IMR-90 (cell line): ENCODE measurements at regions not wholly inside any gene's neighbourhood (a gene's known extent, or its start where the extent isn't known, plus 50 kb on each side); places are given as distances from the start of the nearest gene placed in this dataset.

Source experiments
- ATAC-seq: fragments of 200-7000 bp; cut with Tn5 transposase; 2 replicates; pipeline ENCODE4 v1.9.1; 2020; ENCODE audit warnings: low read depth, mild to moderate bottlenecking, moderate library complexity
- BruUV-seq: library from RNA; stranded (reverse); fragments of 400-500 nt; replicated peaks from 2 replicates; lab custom pipeline; 2021; lab: Mats Ljungman, UMichigan
- CTCF ChIA-PET: fragments of 300-600 bp; formaldehyde crosslinking; extraction: SDS; loops from one replicate; lab custom pipeline; 2021; ENCODE audit warnings: antibody characterized with exemption; lab: Yijun Ruan, JAX
- POLR2A ChIA-PET: fragments of 300-600 bp; sonication (Branson Sonifier 250); formaldehyde crosslinking; loops from one replicate; lab custom pipeline; 2022; ENCODE audit warnings: antibody characterized with exemption; ENCODE audit not compliant: unreplicated experiment; lab: Charles Lee
- DNase-seq: peaks from one replicate; pipeline ENCODE4 v3.0.0; 2013
- H2AFZ ChIP-seq: replicated peaks from 2 replicates; pipeline ENCODE3; 2013; ENCODE audit warnings: low read length, mild to moderate bottlenecking; ENCODE audit not compliant: poor library complexity
- H2AK5ac ChIP-seq: 2 replicates; pipeline ENCODE4 v1.6.1; 2013; ENCODE audit warnings: low read depth, low read length, inconsistent platforms
- H2AK9ac ChIP-seq: replicated peaks from 2 replicates; pipeline ENCODE3; 2013; ENCODE audit warnings: mild to moderate bottlenecking, low read depth, low read length, moderate library complexity; ENCODE audit not compliant: poor library complexity
- H2BK120ac ChIP-seq: 2 replicates; pipeline ENCODE4 v1.6.1; 2013; ENCODE audit warnings: low read depth, low read length, inconsistent platforms
- H2BK15ac ChIP-seq: 3 replicates; pipeline ENCODE4 v1.6.1; 2013; ENCODE audit warnings: low read depth, low read length, inconsistent platforms
- H2BK20ac ChIP-seq: 2 replicates; pipeline ENCODE4 v1.6.1; 2013; ENCODE audit warnings: low read depth, mild to moderate bottlenecking, inconsistent platforms, low read length, moderate library complexity
- H2BK5ac ChIP-seq: 2 replicates; pipeline ENCODE4 v1.6.1; 2013; ENCODE audit warnings: mild to moderate bottlenecking, low read depth, low read length, inconsistent platforms; ENCODE audit not compliant: poor library complexity, severe bottlenecking
- H3K14ac ChIP-seq: replicated peaks from 2 replicates; pipeline ENCODE4 v1.6.1; 2013; ENCODE audit warnings: low read depth, low read length, inconsistent platforms
- H3K18ac ChIP-seq: 2 replicates; pipeline ENCODE4 v1.6.1; 2013; ENCODE audit warnings: low read depth, low read length, control low read depth
- H3K23ac ChIP-seq: 2 replicates; pipeline ENCODE4 v1.6.1; 2013; ENCODE audit warnings: low read depth, low read length, inconsistent platforms
- H3K27ac ChIP-seq: 2 replicates; pipeline ENCODE4 v1.5.1; 2013; ENCODE audit warnings: mild to moderate bottlenecking, control low read depth, low read length; ENCODE audit not compliant: insufficient read depth
- H3K27me3 ChIP-seq: 2 replicates; pipeline ENCODE4 v1.6.1; 2013; ENCODE audit warnings: low read length; ENCODE audit not compliant: control insufficient read depth, insufficient read depth
- H3K36me3 ChIP-seq: 2 replicates; pipeline ENCODE4 v1.6.1; 2013; ENCODE audit warnings: low read length, mixed read lengths; ENCODE audit not compliant: control insufficient read depth, insufficient read depth
- H3K4ac ChIP-seq: 2 replicates; pipeline ENCODE4 v1.6.1; 2013; ENCODE audit warnings: low read depth, low read length, inconsistent platforms
- H3K4me1 ChIP-seq: 2 replicates; pipeline ENCODE4 v1.6.1; 2013; ENCODE audit warnings: low read length, mixed read lengths; ENCODE audit not compliant: control insufficient read depth, insufficient read depth
- H3K4me2 ChIP-seq: 2 replicates; pipeline ENCODE4 v1.6.1; 2013; ENCODE audit warnings: low read depth, mild to moderate bottlenecking, control low read depth, low read length, moderate library complexity
- H3K4me3 ChIP-seq: 2 replicates; pipeline ENCODE4 v1.5.1; 2013; ENCODE audit warnings: low read depth, mild to moderate bottlenecking, control low read depth, low read length, moderate library complexity; ENCODE audit not compliant: insufficient read depth
- H3K56ac ChIP-seq: 2 replicates; pipeline ENCODE4 v1.6.1; 2013; ENCODE audit warnings: low read length, inconsistent platforms; ENCODE audit not compliant: insufficient read depth; ENCODE audit errors: extremely low read depth
- H3K79me1 ChIP-seq, 2 experiments: 2 replicates each; pipeline ENCODE4 v1.6.1; 2013; ENCODE audit warnings: low read length in 2 of 2, inconsistent platforms in 1 of 2, low read depth in 1 of 2
- H3K9ac ChIP-seq: 2 replicates; pipeline ENCODE4 v1.6.1; 2013; ENCODE audit warnings: low read depth, low read length, control low read depth
- H3K9me1 ChIP-seq: 2 replicates; pipeline ENCODE4 v1.6.1; 2013; ENCODE audit warnings: low read length, inconsistent platforms; ENCODE audit not compliant: insufficient read depth
- H3K9me3 ChIP-seq: 2 replicates; pipeline ENCODE4 v1.6.1; 2013; ENCODE audit warnings: low read length; ENCODE audit not compliant: control insufficient read depth, insufficient read depth
- H4K20me1 ChIP-seq: 2 replicates; pipeline ENCODE4 v1.6.1; 2013; ENCODE audit warnings: low read length, inconsistent platforms; ENCODE audit not compliant: insufficient read depth
- H4K5ac ChIP-seq: 2 replicates; pipeline ENCODE4 v1.6.1; 2013; ENCODE audit warnings: mild to moderate bottlenecking, low read depth, low read length, control low read depth
- H4K8ac ChIP-seq, 2 experiments: 2 replicates each; pipeline ENCODE4 v1.6.1; 2013; ENCODE audit warnings: low read depth in 2 of 2, low read length in 2 of 2, control low read depth in 1 of 2, inconsistent platforms in 1 of 2
- H4K91ac ChIP-seq: 2 replicates; pipeline ENCODE4 v1.6.1; 2013; ENCODE audit warnings: low read depth, low read length, inconsistent platforms; ENCODE audit not compliant: insufficient read depth
- BHLHE40 ChIP-seq: fragments of 150-350 bp; IDR thresholded peaks from 2 replicates; pipeline ENCODE4 v1.6.1; 2016; ENCODE audit warnings: mild to moderate bottlenecking, low read depth, low read length
- CEBPB ChIP-seq: IDR thresholded peaks from 2 replicates; pipeline ENCODE4 v1.6.1; 2012; ENCODE audit warnings: low read depth, low read length, improper control_type of control experiment
- CHD1 ChIP-seq: IDR thresholded peaks from 2 replicates; pipeline ENCODE4 v1.6.1; 2012; ENCODE audit warnings: low read depth, low read length, improper control_type of control experiment
- ELK1 ChIP-seq: fragments of 150-350 bp; IDR thresholded peaks from 2 replicates; pipeline ENCODE4 v1.6.1; 2016; ENCODE audit warnings: low read depth, mild to moderate bottlenecking, low read length, moderate library complexity, borderline replicate concordance
- FOS ChIP-seq: fragments of 150-350 bp; IDR thresholded peaks from 2 replicates; pipeline ENCODE4 v1.6.1; 2016; ENCODE audit warnings: low read depth, low read length
- MAFK ChIP-seq: IDR thresholded peaks from 2 replicates; pipeline ENCODE4 v1.6.1; 2012; ENCODE audit warnings: low read depth, low read length, improper control_type of control experiment
- MAZ ChIP-seq: IDR thresholded peaks from 2 replicates; pipeline ENCODE4 v1.6.1; 2012; ENCODE audit warnings: low read depth, mild to moderate bottlenecking, low read length, improper control_type of control experiment, moderate library complexity, borderline replicate concordance
- MXI1 ChIP-seq: IDR thresholded peaks from 2 replicates; pipeline ENCODE4 v1.6.1; 2012; ENCODE audit warnings: low read depth, mild to moderate bottlenecking, low read length, moderate library complexity, borderline replicate concordance
- NFE2L2 ChIP-seq: fragments of 150-350 bp; IDR thresholded peaks from 2 replicates; pipeline ENCODE4 v1.6.1; 2016; ENCODE audit warnings: low read depth, mild to moderate bottlenecking, low read length
- POLR2A ChIP-seq: IDR thresholded peaks from 2 replicates; pipeline ENCODE4 v1.6.1; 2012; ENCODE audit warnings: mild to moderate bottlenecking, low read depth, low read length
- RAD21 ChIP-seq: IDR thresholded peaks from 2 replicates; pipeline ENCODE4 v1.6.1; 2012; ENCODE audit warnings: low read length, improper control_type of control experiment
- RCOR1 ChIP-seq: IDR thresholded peaks from 2 replicates; pipeline ENCODE4 v1.6.1; 2012; ENCODE audit warnings: mild to moderate bottlenecking, low read length, improper control_type of control experiment; ENCODE audit not compliant: insufficient replicate concordance
- RFX5 ChIP-seq: IDR thresholded peaks from 2 replicates; pipeline ENCODE4 v1.8.0; 2012; ENCODE audit warnings: low read depth, mild to moderate bottlenecking, low read length, moderate library complexity
- SMC3 ChIP-seq: fragments of 150-350 bp; IDR thresholded peaks from 2 replicates; pipeline ENCODE4 v1.6.1; 2016; ENCODE audit warnings: low read depth, mild to moderate bottlenecking, antibody characterized with exemption, low read length, moderate library complexity
- USF2 ChIP-seq: fragments of 150-350 bp; IDR thresholded peaks from 2 replicates; pipeline ENCODE4 v1.6.1; 2017; ENCODE audit warnings: mild to moderate bottlenecking, antibody characterized with exemption, low read length, low read depth
- WGBS, 2 experiments: methylation state at CpG; one replicate each; pipeline versions ENCODE4 v1.1.5 to v1.1.7; 2013; ENCODE audit warnings: missing lambda C conversion rate in 2 of 2; ENCODE audit not compliant: insufficient read length in 1 of 2; ENCODE audit errors: extremely low coverage in 2 of 2; 5-methylcytosine and 5-hydroxymethylcytosine counted together
- dilution Hi-C: fragments of 300-500 bp; cut with HindIII; formaldehyde crosslinking; loops from one replicate; pipeline ENCODE4 v1.14.3; 2018; ENCODE audit warnings: low sequenced_read_pairs; ENCODE audit not compliant: unreplicated experiment
- in situ Hi-C: fragments of 300-500 bp; cut with MboI; formaldehyde crosslinking; loops from 3 replicates; pipeline ENCODE4 v1.14.3; 2019; ENCODE audit warnings: low sequenced_read_pairs, inconsistent platforms, mixed read lengths
- intact Hi-C: fragments of 100-400 bp; cut with micrococcal nuclease; formaldehyde crosslinking; loops from 2 replicates; pipeline ENCODE4 v1.10.0; 2022
- TF ChIP-seq, protein P1 (sequence below): conservative IDR thresholded peaks from 2 replicates; pipeline ENCODE4 v1.5.1; 2012; ENCODE audit warnings: mild to moderate bottlenecking, low read depth, low read length, improper control_type of control experiment

GRCh38 chrX:103148075-103148474, 55.1 kb upstream of the NXF3 start:
- H3K18ac ChIP-seq = no peak overlapping the region
- no peak overlapping the region for H3K4ac ChIP-seq
- H2BK15ac ChIP-seq = no peak overlapping the region
- H3K23ac ChIP-seq = no peak overlapping the region
- dilution Hi-C loops = no loop called here
- no peak overlapping the region for H4K91ac ChIP-seq
- no peak overlapping the region for H3K14ac ChIP-seq
- ATAC-seq = no peak
- H3K79me1 ChIP-seq = no peaks in the 10 kb centered on the region
- H3K9ac ChIP-seq = no peak overlapping the region
- no peak overlapping the region for H3K56ac ChIP-seq
- no peaks in the 10 kb centered on the region for H3K9me3 ChIP-seq
- H2BK20ac ChIP-seq = no peak overlapping the region
- H3K4me2 ChIP-seq = no peak overlapping the region
- H3K36me3 ChIP-seq = no peaks in the 10 kb centered on the region
- no peaks in the 10 kb centered on the region for H3K9me1 ChIP-seq
- no peak overlapping the region for H3K27ac ChIP-seq
- no peaks in the 10 kb centered on the region; the same call in 1 of the 2 replicates for H4K20me1 ChIP-seq
- no peak overlapping the region for H4K8ac ChIP-seq
- TF ChIP-seq RAD21 (no peak), CEBPB (no peak), SMC3 (no peak), CHD1 (no peak), RCOR1 (no peak), BHLHE40 (no peak), MAFK (no peak), MAZ (no peak), MXI1 (no peak), ELK1 (no peak), USF2 (no peak), RFX5 (no peak), FOS (no peak), POLR2A (no peak), NFE2L2 (no peak)
- TF ChIP-seq, protein P1, sequence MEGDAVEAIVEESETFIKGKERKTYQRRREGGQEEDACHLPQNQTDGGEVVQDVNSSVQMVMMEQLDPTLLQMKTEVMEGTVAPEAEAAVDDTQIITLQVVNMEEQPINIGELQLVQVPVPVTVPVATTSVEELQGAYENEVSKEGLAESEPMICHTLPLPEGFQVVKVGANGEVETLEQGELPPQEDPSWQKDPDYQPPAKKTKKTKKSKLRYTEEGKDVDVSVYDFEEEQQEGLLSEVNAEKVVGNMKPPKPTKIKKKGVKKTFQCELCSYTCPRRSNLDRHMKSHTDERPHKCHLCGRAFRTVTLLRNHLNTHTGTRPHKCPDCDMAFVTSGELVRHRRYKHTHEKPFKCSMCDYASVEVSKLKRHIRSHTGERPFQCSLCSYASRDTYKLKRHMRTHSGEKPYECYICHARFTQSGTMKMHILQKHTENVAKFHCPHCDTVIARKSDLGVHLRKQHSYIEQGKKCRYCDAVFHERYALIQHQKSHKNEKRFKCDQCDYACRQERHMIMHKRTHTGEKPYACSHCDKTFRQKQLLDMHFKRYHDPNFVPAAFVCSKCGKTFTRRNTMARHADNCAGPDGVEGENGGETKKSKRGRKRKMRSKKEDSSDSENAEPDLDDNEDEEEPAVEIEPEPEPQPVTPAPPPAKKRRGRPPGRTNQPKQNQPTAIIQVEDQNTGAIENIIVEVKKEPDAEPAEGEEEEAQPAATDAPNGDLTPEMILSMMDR = no peak
- BruUV-seq = no TSS peak
- intact Hi-C loops = no loop called here
- H2BK5ac ChIP-seq = no peak overlapping the region
- H3K4me3 ChIP-seq = no peak overlapping the region
- H4K5ac ChIP-seq = no peak overlapping the region
- H2AK9ac ChIP-seq = no peak overlapping the region
- H2BK120ac ChIP-seq = no peak overlapping the region
- no peak overlapping the region for H2AFZ ChIP-seq
- no peak for DNase-seq
- ChIA-PET POLR2A (no interaction called here), CTCF (no interaction called here)
- H2AK5ac ChIP-seq = no peak overlapping the region
- in situ Hi-C loops = no loop called here
- peaks cover 2% of the 10 kb centered on the region for H3K27me3 ChIP-seq
- no CpG with 5 or more reads among the region's 1 CpG for WGBS, 2 experiments
- no peaks in the 10 kb centered on the region for H3K4me1 ChIP-seq
